Mammary epithelial cell (primary cell): ENCODE measurements at regions not wholly inside any gene's neighbourhood (a gene's known extent, or its start where the extent isn't known, plus 50 kb on each side); places are given as distances from the start of the nearest gene placed in this dataset.
"Not testable (repeated sequence)": the region's sequence is repeated elsewhere in the genome, so short reads cannot be mapped to it uniquely, and the experiment has no call there.

ENCODE experiments used
- CTCF ChIP-seq, 2 donors: IDR thresholded peaks in 1 of 2; conservative IDR thresholded peaks in 1 of 2; 2 replicates each; pipeline ENCODE4 v1.5.1; 2011 to 2012; ENCODE audit warnings: inconsistent platforms in 2 of 2, low read length in 2 of 2, mild to moderate bottlenecking in 2 of 2, control low read depth in 1 of 2, low read depth in 1 of 2; ENCODE audit not compliant: insufficient read depth in 1 of 2; ENCODE audit errors: extremely low read depth in 1 of 2
- EZH2 ChIP-seq: IDR thresholded peaks from 2 replicates; pipeline ENCODE4 v1.6.1; 2012; ENCODE audit warnings: low read length, inconsistent platforms, borderline replicate concordance

GRCh38 chr1:238379446-238379845 lies 488.7 kb upstream of the ZP4 start:
- TF ChIP-seq CTCF (conservative IDR thresholded peaks at IDR 0.05 in 1 of 2, IDR thresholded peaks at IDR 0.05 in 1 of 2; ENCODE audit: extremely low read depth in 1 of 2, insufficient read depth in 1 of 2, low read depth in 1 of 2, low read length in 2 of 2); EZH2: not testable (repeated sequence)
